Stimulated activated CD8-positive, alpha-beta memory T cell treated with anti-CD3 and anti-CD28 coated beads, Interleukin-15, amount 100 ng/mL, for 1 hour (primary cell): ENCODE measurements at regions not wholly inside any gene's neighbourhood (a gene's known extent, or its start where the extent isn't known, plus 50 kb on each side); places are given as distances from the start of the nearest gene placed in this dataset.

Experiments used
- DNase-seq: peaks from one replicate; pipeline ENCODE4 v3.0.0-alpha.2; 2020; ENCODE audit warnings: low read depth

GRCh38 chr2:9081750-9082149 lies 78.3 kb upstream of the MBOAT2 start:
- no peak for DNase-seq

DNA sequence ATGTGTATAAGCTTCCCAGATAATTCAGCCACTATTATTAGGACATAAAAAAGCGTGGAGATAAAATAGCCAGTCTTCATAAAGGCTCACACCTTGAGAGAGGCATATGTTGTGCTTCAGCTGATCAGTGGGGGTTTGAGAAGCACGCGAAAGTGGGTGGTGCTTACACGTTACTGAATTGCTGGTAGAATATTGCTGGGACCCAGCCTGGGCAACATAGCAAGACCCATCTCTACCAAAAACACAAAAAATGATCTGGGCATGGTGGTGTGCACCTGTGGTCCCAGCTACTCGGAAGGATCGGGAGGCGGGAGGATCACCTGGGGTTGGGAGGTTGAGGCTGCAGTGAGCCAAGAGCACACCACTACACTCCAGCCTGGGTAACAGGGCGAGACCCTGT lies 74.9 kb upstream of the MBOAT2 start:
- no peak for DNase-seq

GRCh38 chr2:9077691-9078090 lies 74.2 kb upstream of the MBOAT2 start:
- DNase-seq, result no peak

DNA sequence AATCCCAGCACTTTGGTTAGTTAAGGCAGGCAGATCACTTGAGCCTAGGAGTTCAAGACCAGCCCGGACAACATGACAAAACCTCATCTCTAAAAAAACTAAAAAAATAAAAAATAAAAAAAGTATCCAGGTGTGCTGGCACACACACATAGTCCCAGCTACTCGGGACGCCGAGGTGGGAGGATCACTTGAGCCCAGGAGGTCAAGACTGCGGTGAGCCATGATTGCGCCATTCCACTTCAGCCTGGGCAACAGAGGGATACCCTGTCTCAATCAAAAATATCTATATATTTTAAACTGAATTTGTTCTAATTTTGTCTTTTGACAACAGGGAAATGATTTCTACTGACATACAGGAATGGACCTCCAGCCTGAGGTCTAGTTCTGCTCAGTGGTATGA lies 73.3 kb upstream of the MBOAT2 start:
- DNase-seq, result no peak

- no peak for DNase-seq
These were observed 72.7 kb upstream of the MBOAT2 start for GRCh38 chr2:9076210-9076609.

DNA sequence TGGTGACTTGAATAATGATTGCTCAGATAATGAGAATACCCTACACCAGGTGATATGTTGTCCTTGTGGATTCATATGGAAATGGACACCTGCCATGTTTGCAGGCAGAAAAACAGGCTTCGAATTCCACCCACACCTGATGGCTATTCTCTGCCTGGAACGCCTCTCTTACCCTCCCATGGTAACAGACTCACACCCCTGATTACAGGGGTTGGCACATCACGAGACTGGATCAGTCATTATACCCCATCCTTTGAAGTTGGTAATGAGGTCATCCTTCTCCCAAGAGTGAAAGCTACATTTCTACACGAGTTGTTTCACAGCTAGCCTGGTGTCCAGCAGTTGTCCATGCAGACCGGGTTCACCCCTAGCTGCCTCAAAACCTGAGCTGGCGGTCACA lies 71.4 kb upstream of the MBOAT2 start:
- DNase-seq, result no peak

DNA sequence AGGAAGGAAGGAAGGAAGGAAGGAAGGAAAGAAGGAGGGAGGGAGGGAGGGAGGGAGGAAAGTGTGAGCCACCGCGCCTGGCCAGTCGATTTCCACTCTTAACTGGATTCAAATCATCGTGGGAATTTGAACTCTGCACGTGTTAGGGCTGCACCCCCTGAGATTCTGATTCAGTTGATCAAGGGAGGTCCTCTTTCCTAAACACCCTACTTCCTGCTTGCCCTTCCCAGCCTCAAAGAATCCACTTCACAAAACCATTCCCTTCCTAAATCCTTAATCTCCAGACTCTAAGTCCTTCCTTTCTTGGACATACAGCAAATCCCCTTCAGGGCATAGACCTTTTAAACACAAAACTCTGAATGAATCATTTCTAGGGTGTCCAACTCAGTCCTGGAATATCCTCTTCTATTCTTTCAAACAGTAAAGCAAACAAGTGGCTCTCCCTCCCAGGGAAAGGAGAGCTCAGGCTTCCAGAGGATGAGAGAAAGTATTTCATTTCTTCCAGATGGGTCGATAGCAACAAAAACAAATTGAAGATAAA lies 68.2 kb upstream of the MBOAT2 start:
- DNase-seq, result no peak

DNA sequence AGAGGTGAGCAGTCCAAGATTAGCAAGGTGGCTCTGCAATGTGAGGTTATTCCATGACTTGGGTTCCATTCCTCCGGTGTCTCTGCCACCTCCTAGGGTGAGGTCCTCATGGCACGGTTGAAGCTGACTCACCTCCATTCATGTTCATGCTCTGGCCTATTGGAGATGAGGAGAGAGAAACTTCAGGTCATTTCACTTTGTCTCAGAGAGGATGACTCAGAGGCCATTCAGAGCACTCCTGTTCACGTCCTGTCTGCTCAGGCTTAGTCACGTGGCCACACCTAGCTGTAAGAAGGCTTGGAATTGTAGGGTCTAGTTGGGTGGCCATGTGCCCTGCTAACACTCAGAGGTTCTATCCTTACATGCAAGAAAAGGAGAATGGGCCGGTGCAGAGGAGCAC lies 67.5 kb upstream of the MBOAT2 start:
- no peak for DNase-seq

DNA sequence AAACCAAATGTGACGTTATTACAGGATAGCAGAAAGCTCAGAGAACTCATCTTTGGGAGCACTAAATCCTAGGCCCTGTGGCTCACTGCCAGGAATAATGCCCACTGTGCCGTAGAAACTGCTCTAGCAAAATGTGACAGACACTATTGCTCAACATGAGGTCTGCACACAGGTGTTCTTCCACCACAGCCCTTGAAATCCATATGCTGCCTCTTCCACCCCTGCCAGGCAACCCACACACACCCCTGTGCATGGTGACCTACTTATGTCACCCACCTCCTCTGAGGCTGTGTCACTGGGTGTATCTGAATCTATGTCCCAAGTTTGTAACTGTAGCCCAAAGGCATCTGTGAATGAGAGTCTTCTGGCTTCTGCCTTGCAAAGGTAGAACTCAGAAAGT lies 66.1 kb upstream of the MBOAT2 start:
- DNase-seq, result no peak

- no peak for DNase-seq
These were observed 62.4 kb upstream of the MBOAT2 start for GRCh38 chr2:9065901-9066300.

DNA sequence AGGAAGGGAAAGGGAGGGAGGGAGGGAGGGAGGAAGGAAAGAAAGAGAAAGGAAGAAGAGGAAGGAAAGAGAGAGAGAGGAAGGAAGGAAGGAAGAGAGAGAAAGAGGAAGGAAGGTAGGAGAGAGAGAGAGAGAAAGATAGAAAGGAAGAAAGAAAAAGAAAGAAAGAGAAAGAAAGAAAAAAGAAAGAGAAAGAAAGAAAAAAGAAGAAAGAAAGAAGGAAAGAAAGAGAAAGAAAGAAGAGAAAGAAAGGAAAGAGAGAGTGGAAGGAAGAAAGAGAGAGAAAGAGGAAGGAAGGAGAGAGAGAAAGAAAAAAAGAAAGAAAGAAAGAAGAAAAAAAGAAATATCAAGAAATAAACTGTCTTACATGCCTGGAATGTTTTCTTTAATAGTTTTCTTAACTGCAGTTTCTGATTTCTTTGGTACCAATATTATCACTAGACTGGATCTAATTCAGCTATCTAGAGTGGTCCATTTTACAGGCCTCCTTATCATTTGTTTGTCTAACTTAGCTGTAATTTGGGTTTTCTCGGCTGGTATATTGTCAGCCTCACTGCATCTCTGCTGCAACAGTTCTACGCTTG lies 59.6 kb upstream of the MBOAT2 start:
- DNase-seq, result no peak

GRCh38 chr2:9060819-9061218 lies 57.3 kb upstream of the MBOAT2 start:
- no peak for DNase-seq

DNA sequence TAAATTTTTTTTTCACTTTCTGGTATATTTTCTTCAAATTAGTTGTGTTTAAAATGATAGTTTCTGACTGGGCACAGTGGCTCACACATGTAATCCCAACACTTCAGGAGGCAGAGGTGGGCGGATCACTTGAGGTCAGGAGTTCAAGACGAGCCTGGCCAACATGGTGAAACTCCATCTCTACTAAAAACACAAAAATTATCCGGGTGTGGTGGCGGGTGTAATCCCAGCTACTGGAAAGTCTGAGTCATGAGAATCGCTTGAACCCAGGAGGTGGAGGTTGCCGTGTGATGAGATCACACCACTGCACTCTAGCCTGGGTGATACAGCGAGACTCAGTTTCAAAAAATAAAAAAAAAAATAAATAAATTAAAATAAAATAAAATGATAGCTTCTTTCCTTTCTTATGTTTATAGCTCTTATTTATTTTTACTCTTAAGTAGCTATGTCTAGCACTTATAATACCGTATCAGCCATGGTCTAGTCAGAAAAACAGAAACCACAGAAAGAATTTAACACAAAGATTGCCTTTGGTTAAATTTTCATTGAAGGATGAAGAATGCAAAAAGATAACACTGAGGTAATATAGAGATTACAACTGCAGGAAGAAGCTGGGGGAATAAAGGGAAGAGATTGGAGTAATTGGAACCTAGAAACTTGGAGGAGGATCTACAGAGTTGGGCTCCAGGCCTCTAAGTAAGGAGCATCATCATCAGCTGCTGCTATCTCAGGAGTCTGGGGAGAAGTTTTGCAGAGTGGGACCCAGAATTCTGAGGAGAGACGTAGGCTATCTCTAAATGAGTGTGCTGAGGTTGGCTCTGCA lies 54.7 kb upstream of the MBOAT2 start:
- no peak for DNase-seq

- no peak for DNase-seq
These were observed 52.0 kb upstream of the MBOAT2 start for GRCh38 chr2:9055471-9055870.

GRCh38 chr2:9053534-9053931 lies 50.0 kb upstream of the MBOAT2 start:
- no peak for DNase-seq
